SK-N-SH (cell line): ENCODE measurements at regions not wholly inside any gene's neighbourhood (a gene's known extent, or its start where the extent isn't known, plus 50 kb on each side); places are given as distances from the start of the nearest gene placed in this dataset.

Experiments used
- CTCF ChIA-PET: fragments of 300-600, 350-600 bp; formaldehyde crosslinking; extraction: SDS; loops from one replicate; lab custom pipeline; 2021; lab: Yijun Ruan, JAX
- POLR2A ChIA-PET: fragments of 350-600 bp; sonication (Branson Sonifier 250); formaldehyde crosslinking; extraction: SDS; loops from one replicate; lab custom pipeline; 2020; ENCODE audit warnings: antibody characterized with exemption, inconsistent platforms; lab: Yijun Ruan, JAX
- DNase-seq: peaks from one replicate; pipeline ENCODE4 v3.0.0; 2012
- H2AFZ ChIP-seq: fragments of 200-600 bp; sonication (generic); 2 replicates; pipeline ENCODE4 v1.8.1; 2016; ENCODE audit warnings: antibody characterized with exemption, mild to moderate bottlenecking, low read depth
- H3F3A ChIP-seq: fragments of 200-600 bp; sonication (generic); replicated peaks from 2 replicates; pipeline ENCODE3; 2016; ENCODE audit warnings: antibody characterized with exemption, mild to moderate bottlenecking; ENCODE audit not compliant: insufficient read depth
- H3K27ac ChIP-seq, 2 experiments: fragments of 200-500 bp in 1 of 2; fragments of 200-600 bp in 1 of 2; sonication (Bioruptor generic) in 1 of 2; sonication (generic), shearing (Covaris generic) in 1 of 2; 2 replicates each; pipeline versions ENCODE4 v1.5.1 to v1.6.1; 2014 to 2016; ENCODE audit warnings: low read depth in 2 of 2, inconsistent platforms in 1 of 2, low read length in 1 of 2, mild to moderate bottlenecking in 1 of 2, mixed read lengths in 1 of 2
- H3K27me3 ChIP-seq: fragments of 200-600 bp; sonication (generic), shearing (Covaris generic); 2 replicates; pipeline ENCODE4 v1.6.1; 2016; ENCODE audit warnings: mixed run types; ENCODE audit not compliant: insufficient read depth
- H3K36me3 ChIP-seq, 2 experiments: fragments of 200-500 bp in 1 of 2; fragments of 200-600 bp in 1 of 2; sonication (Bioruptor generic) in 1 of 2; sonication (generic) in 1 of 2; replicated peaks in 1 of 2; 2 replicates each; pipeline versions ENCODE3 to v1.5.1; 2014 to 2016; ENCODE audit warnings: low read length in 1 of 2, mild to moderate bottlenecking in 1 of 2; ENCODE audit not compliant: insufficient read depth in 2 of 2, control insufficient read depth in 1 of 2
- H3K4me1 ChIP-seq, 2 experiments: fragments of 200-500 bp in 1 of 2; fragments of 200-600 bp in 1 of 2; sonication (Bioruptor generic) in 1 of 2; sonication (generic), shearing (Covaris generic) in 1 of 2; 2 replicates each; pipeline versions ENCODE4 v1.5.1 to v1.6.1; 2014 to 2016; ENCODE audit warnings: low read depth in 1 of 2, low read length in 1 of 2, mixed run types in 1 of 2; ENCODE audit not compliant: insufficient read depth in 2 of 2, control insufficient read depth in 1 of 2
- H3K4me2 ChIP-seq: fragments of 200-600 bp; sonication (generic), shearing (Covaris generic); 2 replicates; pipeline ENCODE4 v1.6.1; 2017; ENCODE audit warnings: mixed run types
- H3K4me3 ChIP-seq, 2 experiments: fragments of 200-500 bp in 1 of 2; fragments of 200-600 bp in 1 of 2; sonication (Bioruptor generic) in 1 of 2; sonication (generic), shearing (Covaris generic) in 1 of 2; 2 replicates each; pipeline versions ENCODE4 v1.5.1 to v1.8.1; 2014 to 2016; ENCODE audit warnings: low read depth in 2 of 2, inconsistent platforms in 1 of 2, low read length in 1 of 2, mild to moderate bottlenecking in 1 of 2, mixed read lengths in 1 of 2, moderate library complexity in 1 of 2
- H3K79me2 ChIP-seq: fragments of 200-600 bp; sonication (generic); 2 replicates; pipeline ENCODE4 v1.8.1; 2017; ENCODE audit warnings: mild to moderate bottlenecking; ENCODE audit not compliant: insufficient read depth
- H3K9ac ChIP-seq: fragments of 200-600 bp; sonication (generic); 2 replicates; pipeline ENCODE4 v1.6.1; 2017; ENCODE audit warnings: mixed run types
- H3K9me2 ChIP-seq: fragments of 200-600 bp; sonication (generic); 2 replicates; pipeline ENCODE4 v1.6.1; 2017; ENCODE audit warnings: mixed run types
- H3K9me3 ChIP-seq: fragments of 200-600 bp; sonication (generic); 2 replicates; pipeline ENCODE4 v1.6.1; 2017; ENCODE audit warnings: mixed run types, mild to moderate bottlenecking, moderate library complexity
- H4K20me1 ChIP-seq: fragments of 200-600 bp; sonication (generic); 2 replicates; pipeline ENCODE4 v1.6.1; 2017; ENCODE audit warnings: mild to moderate bottlenecking, mixed run types; ENCODE audit not compliant: insufficient read depth
- CHD2 ChIP-seq: fragments of 150-350 bp; IDR thresholded peaks from 2 replicates; pipeline ENCODE4 v1.6.1; 2018; ENCODE audit warnings: low read length; ENCODE audit not compliant: partially characterized antibody
- ELF1 ChIP-seq: IDR thresholded peaks from 2 replicates; pipeline ENCODE4 v1.4.0; 2012
- FOXJ3 ChIP-seq: sonication (generic); formaldehyde crosslinking; IDR thresholded peaks from 2 replicates; pipeline ENCODE4 v1.5.1; 2020; ENCODE audit warnings: mild to moderate bottlenecking, missing genetic modification reagents
- IRF3 ChIP-seq: fragments of 150-350 bp; IDR thresholded peaks from 2 replicates; pipeline ENCODE4 v1.6.1; 2016; ENCODE audit warnings: mild to moderate bottlenecking, low read depth, low read length
- JUND ChIP-seq: IDR thresholded peaks from 2 replicates; pipeline ENCODE4 v1.4.0; 2012
- MAX ChIP-seq: IDR thresholded peaks from 2 replicates; pipeline ENCODE4 v1.4.0; 2012; ENCODE audit warnings: low read depth
- MXI1 ChIP-seq: IDR thresholded peaks from 2 replicates; pipeline ENCODE4 v1.6.1; 2012; ENCODE audit warnings: mild to moderate bottlenecking, low read depth, low read length, improper control_type of control experiment
- NRF1 ChIP-seq: IDR thresholded peaks from 2 replicates; pipeline ENCODE4 v1.6.1; 2012; ENCODE audit warnings: low read depth, mild to moderate bottlenecking, low read length
- PBX3 ChIP-seq: IDR thresholded peaks from 2 replicates; pipeline ENCODE4; 2012
- SIN3A ChIP-seq: IDR thresholded peaks from 2 replicates; pipeline ENCODE4 v1.6.1; 2012; ENCODE audit warnings: low read depth, mild to moderate bottlenecking, low read length, moderate library complexity, borderline replicate concordance
- YY1 ChIP-seq: IDR thresholded peaks from 2 replicates; pipeline ENCODE4 v1.4.0; 2012; ENCODE audit warnings: low read depth, mild to moderate bottlenecking
- ZBTB33 ChIP-seq: IDR thresholded peaks from 2 replicates; pipeline ENCODE4 v1.4.0; 2012; ENCODE audit warnings: low read depth, borderline replicate concordance
- WGBS: methylation state at CpG from one replicate; pipeline ENCODE4 v1.1.6; 2017; ENCODE audit warnings: low lambda C conversion rate; 5-methylcytosine and 5-hydroxymethylcytosine counted together

- POLR2A ChIA-PET: no interaction called here
Measured at GRCh38 chr6:156562019-156562418, 215.2 kb upstream of the ARID1B start.

GRCh38 chr6:156560476-156560875 lies 216.7 kb upstream of the ARID1B start:
- Histone ChIP-seq H3K27me3 (no peaks in the 10 kb centered on the region), H3K4me3 (no peak overlapping the region), H3K9me2 (no peaks in the 10 kb centered on the region), H2AFZ (no peak overlapping the region), H3K36me3 (no peaks in the 10 kb centered on the region), H3K27ac (no peak overlapping the region), H3K79me2 (no peaks in the 10 kb centered on the region), H3K4me1 (peaks cover 0 to 6% of the 10 kb centered on the region in 2 experiments; a peak in 1 of 4 replicates), H3K9ac (no peak overlapping the region), H4K20me1 (no peaks in the 10 kb centered on the region), H3F3A (no peaks in the 10 kb centered on the region), H3K9me3 (no peaks in the 10 kb centered on the region), H3K4me2 (no peak overlapping the region)
- ChIA-PET POLR2A (no interaction called here), CTCF (no interaction called here)
- DNase-seq: no peak
- TF ChIP-seq CHD2 (no peak), FOXJ3 (no peak), IRF3 (no peak), MAX (no peak), NRF1 (no peak), MXI1 (no peak), YY1 (no peak), ZBTB33 (no peak), JUND (no peak), PBX3 (no peak), ELF1 (no peak), SIN3A (no peak)

More at GRCh38 chr6:156562019-156562418, 215.2 kb upstream of the ARID1B start:
- TF ChIP-seq ELF1 (no peak), FOXJ3 (no peak), MAX (no peak)
- TF ChIP-seq, all 33 proteins: peak for 0
- no peaks in the 10 kb centered on the region for H4K20me1 ChIP-seq
- H3K9ac ChIP-seq: no peak overlapping the region
- H3K79me2 ChIP-seq: no peaks in the 10 kb centered on the region
- H3F3A ChIP-seq: no peaks in the 10 kb centered on the region
- 76% methylated on average over 10 of the region's 13 CpGs for WGBS
- no peaks in the 10 kb centered on the region for H3K9me3 ChIP-seq
- DNase-seq: no peak
- no peaks in the 10 kb centered on the region for H3K9me2 ChIP-seq
- H3K27ac ChIP-seq: no peak overlapping the region
- H3K4me2 ChIP-seq: no peak overlapping the region
- H2AFZ ChIP-seq: no peak overlapping the region
- no peaks in the 10 kb centered on the region for H3K36me3 ChIP-seq
- H3K27me3 ChIP-seq: no peaks in the 10 kb centered on the region
- H3K4me3 ChIP-seq: no peak overlapping the region
- CTCF ChIA-PET: interaction anchor here (0.8 kb wide), 1 partner anchor 38 kb away, joined by 3 read pairs; no protein-coding TSS in a partner anchor
- H3K4me1 ChIP-seq: peaks cover 0 to 6% of the 10 kb centered on the region in 2 experiments; a peak in 1 of 4 replicates
